GM10266 (cell line): ENCODE measurements at regions not wholly inside any gene's neighbourhood (a gene's known extent, or its start where the extent isn't known, plus 50 kb on each side); places are given as distances from the start of the nearest gene placed in this dataset.

Experiments
- DNase-seq: peaks from one replicate; pipeline ENCODE4 v3.0.0; 2012; ENCODE audit errors: extremely low spot score
- CTCF ChIP-seq: IDR thresholded peaks from 2 replicates; pipeline ENCODE4 v1.5.1; 2012; ENCODE audit warnings: mild to moderate bottlenecking, low read depth; ENCODE audit not compliant: control insufficient read depth, insufficient read depth; ENCODE audit errors: missing control alignments

GRCh38 chr22:48511781-48512327, 1315.8 kb downstream of the BRD1 start:
- no peak for TF ChIP-seq CTCF
- no peak for DNase-seq

GRCh38 chr22:48511211-48511610, 1316.5 kb downstream of the BRD1 start:
- TF ChIP-seq CTCF, result no peak
- no peak for DNase-seq

GRCh38 chr22:48510599-48510998, 1317.1 kb downstream of the BRD1 start:
- DNase-seq, result no peak
- TF ChIP-seq CTCF, result no peak

- no peak for TF ChIP-seq CTCF
Measured at GRCh38 chr22:48507595-48508350, 1319.9 kb downstream of the BRD1 start.

GRCh38 chr22:48507171-48507570, 1320.5 kb downstream of the BRD1 start:
- no peak for TF ChIP-seq CTCF
- DNase-seq, result no peak

More at GRCh38 chr22:48507595-48508350, 1319.9 kb downstream of the BRD1 start:
- no peak for DNase-seq

GRCh38 chr22:48506506-48507145, 1321.0 kb downstream of the BRD1 start:
- no peak for DNase-seq
- TF ChIP-seq CTCF, result no peak

GRCh38 chr22:48505891-48506290, 1321.8 kb downstream of the BRD1 start:
- no peak for TF ChIP-seq CTCF
- DNase-seq, result no peak
